Right lung (tissue), 2 donors: ENCODE measurements at regions not wholly inside any gene's neighbourhood (a gene's known extent, or its start where the extent isn't known, plus 50 kb on each side); places are given as distances from the start of the nearest gene placed in this dataset.
"Not testable (repeated sequence)": the region's sequence is repeated elsewhere in the genome, so short reads cannot be mapped to it uniquely, and the experiment has no call there.

ENCODE experiments used
- DNase-seq, 2 donors: peaks; one replicate each; pipeline ENCODE4 v3.0.0-alpha.2; 2013

- DNase-seq = no peak
These were observed 131.7 kb downstream of the HHIPL2 start for GRCh38 chr1:222416001-222416791.

- no peak for DNase-seq
These were observed 132.5 kb downstream of the HHIPL2 start for GRCh38 chr1:222415441-222415840.

- DNase-seq = no peak
These were observed 133.8 kb downstream of the HHIPL2 start for GRCh38 chr1:222413991-222414549.

DNA sequence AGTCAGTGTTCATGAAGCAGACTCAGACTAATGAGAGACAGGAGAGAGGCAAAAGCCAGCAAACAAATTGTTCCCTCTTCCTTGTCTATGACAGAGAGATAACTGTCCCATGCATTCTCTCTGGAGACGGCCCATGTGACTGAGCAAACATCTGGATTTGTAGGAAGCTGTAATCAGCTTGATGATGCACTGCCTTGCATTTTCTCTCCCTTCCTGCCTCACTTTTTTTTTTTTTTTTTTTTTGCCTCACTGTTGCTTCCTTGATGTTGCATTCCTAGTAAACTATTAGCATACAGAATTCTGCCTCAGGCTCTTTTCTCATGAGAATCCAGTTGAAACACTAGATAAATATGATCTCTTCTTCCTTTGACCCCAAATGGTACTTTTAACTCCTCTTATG is 134.5 kb downstream of the HHIPL2 start:
- no peak for DNase-seq

DNA sequence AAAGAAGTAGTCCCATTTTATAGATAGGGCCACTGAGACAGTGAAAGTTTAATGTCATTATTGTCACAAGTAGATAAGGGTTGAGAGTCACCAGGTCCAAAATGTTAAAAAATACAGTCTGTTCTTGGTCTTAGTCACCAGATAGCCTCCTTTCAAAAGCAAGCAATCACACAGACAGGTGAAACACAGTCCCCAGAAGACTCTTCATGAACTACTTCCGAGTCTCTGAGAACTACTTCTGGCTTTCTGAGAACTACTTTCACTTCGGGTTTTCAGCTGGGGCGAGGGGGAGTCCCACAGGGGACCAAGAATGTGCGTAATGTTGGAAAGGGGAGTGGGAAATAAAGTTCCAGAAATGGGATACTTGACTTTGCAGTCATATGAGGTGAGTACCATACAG is 143.2 kb downstream of the HHIPL2 start:
- DNase-seq = no peak

DNA sequence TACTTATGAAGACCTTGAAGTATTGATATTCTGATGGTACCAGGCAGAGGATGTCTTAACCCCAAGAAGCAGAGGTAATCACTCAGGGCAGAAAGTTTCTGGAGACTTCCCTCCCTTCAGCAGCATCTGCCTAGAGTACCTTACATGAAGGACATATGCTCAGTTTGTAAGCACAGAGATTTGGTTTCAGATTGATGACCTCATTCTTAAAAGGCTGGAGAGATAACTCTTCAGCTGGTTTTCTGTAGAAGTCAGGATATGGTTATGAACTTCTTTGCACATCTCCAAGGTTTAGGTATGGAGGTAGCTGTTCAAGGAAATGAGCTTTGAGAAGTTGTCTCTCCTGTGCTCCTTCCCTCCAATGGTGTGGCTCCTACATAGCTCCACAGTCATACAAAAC is 148.7 kb downstream of the HHIPL2 start:
- DNase-seq = no peak

DNA sequence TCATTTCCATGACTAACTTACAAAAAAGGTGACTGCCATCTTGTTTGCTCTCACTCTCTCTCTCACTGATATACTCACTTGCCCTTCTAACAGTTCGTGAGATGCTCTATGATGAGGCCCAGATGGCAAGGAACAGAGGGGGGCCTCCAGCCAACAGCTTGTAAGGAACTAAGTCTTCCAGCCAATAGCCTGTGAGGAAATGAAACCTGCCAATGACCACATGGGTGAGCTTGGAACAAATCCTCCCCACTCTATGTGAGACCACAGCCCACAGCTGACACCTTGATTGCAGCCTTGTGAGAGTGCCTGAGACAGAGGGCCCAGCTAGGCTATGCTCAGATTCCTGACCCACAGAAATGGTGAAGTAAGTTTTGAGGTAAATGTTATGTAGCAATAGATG is 153.7 kb downstream of the HHIPL2 start:
- no peak for DNase-seq

DNA sequence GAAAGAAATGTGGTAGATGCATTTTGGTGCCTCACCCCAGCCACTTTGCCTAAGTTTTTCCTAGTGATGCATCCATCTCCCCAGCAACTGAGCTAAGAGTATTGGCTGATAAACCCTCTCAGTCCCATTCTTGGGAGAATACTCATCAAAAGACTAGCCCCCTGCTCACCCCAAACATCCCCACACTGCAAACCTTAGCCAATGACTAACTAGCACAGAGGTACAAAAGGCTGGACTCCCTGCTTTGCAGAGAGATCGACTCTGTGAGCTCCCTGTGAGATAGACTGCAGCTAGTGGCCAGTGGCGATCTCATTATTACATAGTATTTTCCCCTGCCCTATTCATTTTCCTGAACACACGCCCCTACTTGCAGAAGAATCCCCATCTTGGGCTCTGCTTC is 155.3 kb downstream of the HHIPL2 start:
- DNase-seq = no peak

GRCh38 chr1:222390181-222390580 is 157.7 kb downstream of the HHIPL2 start:
- no peak for DNase-seq

DNA sequence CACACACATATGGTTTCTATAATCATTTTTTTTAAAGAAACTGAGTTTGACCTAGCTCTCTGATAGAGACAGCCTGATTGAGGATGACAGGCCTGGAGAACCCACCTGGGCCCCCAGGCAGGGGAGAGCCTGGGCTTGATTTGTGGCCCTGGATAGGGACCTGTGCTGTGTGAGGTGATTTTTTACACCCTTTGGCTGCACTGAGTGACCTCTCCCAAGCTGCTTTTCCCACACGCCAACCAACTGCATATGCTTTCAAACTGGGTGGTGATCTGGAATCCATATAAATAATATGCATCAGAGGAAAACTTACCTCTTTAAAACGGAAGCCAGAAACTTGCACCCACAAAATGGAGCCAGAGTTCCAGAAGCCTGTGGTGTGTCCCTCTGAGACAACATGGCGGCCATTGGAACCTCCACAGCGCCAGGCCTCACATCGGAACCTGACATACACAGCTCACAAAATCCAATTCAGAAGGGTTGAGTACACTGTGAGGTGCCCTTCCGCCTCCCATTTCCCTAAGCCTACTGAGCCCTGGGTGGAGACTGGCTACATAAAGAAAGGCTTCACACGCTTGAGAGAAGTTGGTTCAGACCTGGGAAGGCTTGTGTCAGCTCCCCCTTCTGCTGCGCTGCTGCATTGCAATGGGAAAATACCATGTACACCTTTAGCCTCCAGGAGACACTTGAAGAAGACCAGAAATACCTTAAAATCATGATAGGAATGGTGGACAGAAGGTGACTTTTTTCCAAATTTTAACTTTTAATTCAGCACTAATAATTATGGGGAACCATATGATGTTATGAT is 160.7 kb downstream of the HHIPL2 start:
- DNase-seq = no peak

DNA sequence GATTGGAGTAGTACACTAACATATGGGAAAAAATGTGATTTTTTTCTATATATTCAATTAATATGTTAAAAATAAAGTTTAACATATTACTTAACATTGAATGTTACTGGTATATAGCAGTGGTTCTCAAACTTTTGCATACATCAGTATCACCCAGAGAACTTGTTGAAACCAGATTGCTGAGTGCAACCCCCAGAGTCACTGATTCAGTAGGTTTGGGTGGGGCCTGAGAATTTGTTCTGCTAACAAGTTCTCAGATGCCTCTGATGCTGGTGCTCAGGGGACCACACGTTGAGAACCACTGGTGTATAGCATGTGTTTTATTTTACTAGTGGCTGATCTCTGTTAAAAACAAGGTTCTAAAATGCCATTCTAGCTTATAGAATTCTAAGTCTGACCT is 161.9 kb downstream of the HHIPL2 start:
- no peak for DNase-seq

GRCh38 chr1:222385262-222385661 is 162.6 kb downstream of the HHIPL2 start:
- DNase-seq = no peak

DNA sequence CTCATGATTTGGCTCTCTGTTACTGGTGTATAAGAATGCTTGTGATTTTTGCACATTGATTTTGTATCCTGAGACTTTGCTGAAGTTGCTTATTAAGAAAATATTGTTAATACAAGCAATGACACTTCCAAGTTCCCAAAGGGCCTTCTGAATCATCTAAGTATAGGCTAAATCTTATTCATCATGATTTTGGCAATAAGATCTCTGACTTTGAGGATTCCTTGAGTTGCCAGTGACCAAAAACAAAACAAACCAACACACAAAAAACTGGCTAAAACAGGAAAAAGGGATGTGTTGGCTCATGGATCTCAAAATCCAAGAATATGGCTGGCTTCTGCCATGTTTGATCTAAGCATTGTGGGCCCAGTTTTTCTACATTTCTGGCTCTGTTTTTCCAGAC is 163.4 kb downstream of the HHIPL2 start:
- no peak for DNase-seq

DNA sequence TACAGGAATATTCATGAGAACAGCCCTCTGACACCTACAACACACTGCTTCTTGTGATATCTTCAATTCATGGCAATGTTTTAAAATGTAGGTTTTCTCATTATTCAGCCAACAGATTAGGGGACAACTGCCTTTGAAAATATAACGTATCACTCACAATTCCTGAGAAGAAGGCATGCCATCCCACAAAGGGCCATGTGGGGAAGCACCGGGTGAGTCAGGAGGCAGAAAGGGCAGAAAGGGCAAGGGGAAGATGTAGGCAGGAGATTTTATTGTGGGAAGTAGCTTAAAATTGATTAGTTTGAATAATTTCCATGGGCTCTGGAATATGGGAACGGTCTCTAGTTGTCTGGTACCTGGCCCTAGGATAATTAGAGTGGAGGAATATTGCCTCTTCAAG is 165.7 kb downstream of the HHIPL2 start:
- no peak for DNase-seq

GRCh38 chr1:222377428-222378088 is 170.3 kb downstream of the HHIPL2 start:
- DNase-seq = no peak

GRCh38 chr1:222376791-222377190 is 171.1 kb downstream of the HHIPL2 start:
- not testable (repeated sequence) for DNase-seq

DNA sequence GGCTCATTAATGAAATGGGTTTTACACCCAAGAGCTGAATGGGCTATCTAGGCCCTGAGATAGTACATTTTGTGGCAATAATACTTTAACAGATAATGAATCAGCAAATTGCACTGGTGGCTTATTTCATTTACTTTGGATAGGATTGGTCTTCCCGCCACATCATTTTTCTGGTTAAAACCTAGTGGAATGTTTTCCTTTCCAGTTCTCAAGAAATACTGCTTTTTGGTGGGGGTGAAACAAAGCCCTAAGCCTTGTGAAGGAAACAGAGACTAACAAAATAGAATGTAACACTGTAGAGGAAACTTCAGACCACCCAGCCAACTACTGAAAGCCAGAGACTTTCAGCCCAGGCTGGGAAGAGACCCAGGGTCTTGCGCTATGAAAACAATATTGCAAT is 172.2 kb downstream of the HHIPL2 start:
- no peak for DNase-seq

- DNase-seq = no peak
These were observed 173.9 kb downstream of the HHIPL2 start for GRCh38 chr1:222373831-222374602.

GRCh38 chr1:222373216-222373615 is 174.7 kb downstream of the HHIPL2 start:
- no peak for DNase-seq

- DNase-seq = no peak
These were observed 175.7 kb downstream of the HHIPL2 start for GRCh38 chr1:222372221-222372620.

DNA sequence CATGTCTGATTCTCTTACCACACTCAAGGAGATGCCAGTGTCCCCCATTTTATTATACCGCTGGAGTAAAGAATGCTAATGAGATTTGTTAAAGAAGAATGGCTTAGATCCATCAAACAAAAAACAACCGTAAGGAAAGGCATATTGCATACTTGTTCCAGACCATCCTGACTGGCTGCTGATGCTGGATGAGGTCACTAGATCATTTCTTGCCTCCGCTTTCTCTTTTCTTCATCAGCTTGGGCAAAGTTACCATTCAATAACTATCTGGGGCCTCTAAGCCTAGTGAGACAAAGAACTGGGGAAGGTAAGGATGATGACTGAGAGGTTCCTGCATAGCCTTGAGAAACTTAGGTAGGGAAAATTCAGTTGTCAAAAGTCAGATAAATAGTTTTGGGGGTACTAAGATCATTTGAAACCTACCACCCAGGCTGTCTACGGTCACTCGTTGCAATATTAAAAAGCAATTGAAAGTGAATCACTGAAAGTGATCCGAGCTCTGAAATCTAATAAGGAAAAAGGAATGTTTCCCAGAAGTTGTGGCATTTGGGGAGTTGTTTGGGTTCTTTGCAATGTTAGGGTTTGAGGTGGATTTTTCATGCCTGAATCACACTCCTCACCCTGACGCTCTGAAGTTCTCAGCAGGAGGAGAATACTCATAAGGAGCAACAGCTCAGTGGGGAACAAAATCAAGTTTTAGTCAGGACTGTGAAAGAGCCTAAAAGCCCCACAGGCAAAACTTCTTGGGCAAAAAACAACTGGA is 176.8 kb downstream of the HHIPL2 start:
- no peak for DNase-seq
